GM21619 (cell line): ENCODE measurements at regions not wholly inside any gene's neighbourhood (a gene's known extent, or its start where the extent isn't known, plus 50 kb on each side); places are given as distances from the start of the nearest gene placed in this dataset.

Experiments
- ATAC-seq: cut with Tn5 transposase; IDR thresholded peaks from one replicate; pipeline ENCODE4 v1.9.1; 2021; ENCODE audit not compliant: unreplicated experiment

DNA sequence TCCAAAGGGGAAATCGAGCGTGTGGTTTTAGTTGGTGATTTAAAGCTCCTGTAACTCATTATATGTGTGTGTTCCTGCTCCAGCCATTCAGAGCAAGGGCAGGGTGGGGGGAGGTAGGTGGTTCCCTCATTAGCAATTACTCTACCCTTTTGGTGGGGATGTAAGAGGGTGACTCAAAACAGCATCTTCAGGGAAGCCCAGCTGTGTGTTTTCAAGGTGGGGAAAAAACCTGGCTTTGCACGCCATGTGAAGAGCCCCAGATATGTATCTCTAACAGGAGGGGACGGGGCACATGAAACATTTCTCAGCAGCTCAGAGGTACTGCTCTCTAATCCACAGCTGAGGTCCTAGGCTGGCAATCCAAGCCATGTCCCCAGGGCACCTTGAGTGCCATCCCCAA is 241.3 kb upstream of the ZFHX3 start:
- ATAC-seq, result peak; percentile 86

DNA sequence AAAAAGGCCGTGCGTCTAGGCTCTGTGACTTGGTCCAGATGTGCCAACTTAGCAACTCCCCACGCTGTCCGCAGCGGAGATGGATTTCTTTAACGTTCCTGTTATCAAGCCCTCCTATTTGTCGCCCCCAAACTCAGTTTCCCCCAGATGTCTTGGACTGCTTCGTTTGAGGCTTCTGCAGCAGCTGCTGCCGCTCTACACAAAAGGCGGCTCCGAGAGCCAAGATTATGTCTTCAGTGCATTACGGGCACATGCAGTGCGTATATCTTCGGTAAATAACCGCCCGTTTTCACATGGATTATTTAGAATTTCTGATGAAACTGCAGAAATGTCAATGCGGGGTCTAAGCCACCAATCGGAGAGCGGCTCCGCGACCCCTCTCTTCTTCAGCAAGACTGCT is 240.6 kb upstream of the ZFHX3 start:
- no peak for ATAC-seq

DNA sequence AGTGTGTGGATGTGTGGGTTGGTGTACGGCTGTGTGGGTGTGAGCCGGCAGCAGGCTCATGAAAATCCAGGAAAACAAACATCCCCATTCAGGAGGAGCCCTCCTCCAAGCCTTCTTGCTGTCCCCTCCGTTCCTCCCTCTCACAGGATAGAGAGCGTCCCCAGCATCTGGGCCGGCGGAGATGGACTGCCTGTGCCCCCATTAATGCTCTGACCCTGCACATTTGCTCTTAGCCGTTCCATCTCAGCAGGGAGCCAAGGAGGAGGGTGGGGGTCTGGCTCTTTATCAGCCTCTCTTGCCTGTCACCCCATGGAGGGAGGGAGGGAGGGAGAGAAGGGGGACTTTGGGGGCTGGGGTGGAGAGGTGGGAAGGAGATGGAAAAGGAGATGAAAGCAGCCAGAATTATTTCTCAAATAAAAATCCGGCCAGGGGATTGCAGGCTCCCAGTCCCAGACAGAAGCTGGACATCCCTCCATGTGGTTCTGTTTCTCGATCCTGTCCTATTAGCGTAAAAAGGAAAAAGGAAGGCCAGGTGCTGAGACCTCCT is 240.0 kb upstream of the ZFHX3 start:
- ATAC-seq, result no peak

- no peak for ATAC-seq
Measured at GRCh38 chr16:73286346-73287267, 238.7 kb upstream of the ZFHX3 start.

DNA sequence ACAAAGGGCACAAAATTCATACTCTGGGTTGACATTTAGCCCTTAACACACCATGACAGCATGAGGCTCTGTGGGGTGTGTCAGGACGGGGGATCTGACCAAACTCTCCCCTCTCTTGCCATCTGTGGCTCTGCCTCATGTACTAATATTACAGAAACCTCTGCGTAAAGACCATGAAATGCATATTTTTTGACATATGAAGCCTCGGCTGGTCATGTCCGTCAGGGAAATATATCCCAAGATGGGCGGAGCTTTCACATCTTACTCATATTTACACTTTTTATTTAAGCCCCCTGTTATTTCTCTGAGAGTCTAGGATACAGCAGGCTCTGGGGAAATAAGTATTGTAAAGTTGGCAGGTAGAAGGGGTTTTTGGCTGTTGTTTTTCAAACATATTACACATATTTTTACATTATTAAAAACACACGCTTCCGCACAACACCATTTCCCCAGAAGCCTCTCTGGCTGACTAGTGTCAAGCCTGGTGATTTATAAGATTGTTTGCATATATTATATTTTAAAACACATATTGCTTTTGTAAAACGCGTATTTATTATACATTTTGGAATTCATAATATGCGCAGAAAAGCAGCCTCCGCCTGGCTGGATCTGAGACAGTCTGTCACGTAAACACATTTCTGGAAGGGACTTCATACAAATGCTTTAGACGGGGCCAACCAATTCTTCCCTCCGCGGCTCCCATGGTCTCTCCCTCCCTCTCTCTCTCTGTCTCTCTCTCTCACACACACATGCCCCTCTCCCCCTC is 237.7 kb upstream of the ZFHX3 start:
- ATAC-seq, result no peak

DNA sequence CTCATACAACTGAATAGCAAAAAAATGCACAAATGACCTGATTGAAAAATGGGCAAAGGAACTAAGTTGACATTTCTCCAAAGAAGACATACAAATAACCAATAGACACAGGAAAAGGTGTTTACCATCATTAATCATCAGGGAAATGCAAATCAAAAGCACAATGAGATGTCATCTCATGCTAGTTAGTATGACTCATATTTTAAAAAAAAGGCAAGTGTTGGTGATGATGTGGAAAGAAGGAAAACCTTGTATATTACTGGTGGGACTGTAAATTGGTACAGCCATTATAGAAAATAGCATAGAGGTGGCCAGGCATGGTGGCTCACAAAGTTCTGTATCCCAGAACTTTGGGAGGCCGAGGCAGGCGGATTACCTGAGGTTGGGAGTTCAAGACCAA is 232.5 kb upstream of the ZFHX3 start:
- ATAC-seq, result no peak

- ATAC-seq, result no peak
Measured at GRCh38 chr16:73279451-73279850, 231.5 kb upstream of the ZFHX3 start.

DNA sequence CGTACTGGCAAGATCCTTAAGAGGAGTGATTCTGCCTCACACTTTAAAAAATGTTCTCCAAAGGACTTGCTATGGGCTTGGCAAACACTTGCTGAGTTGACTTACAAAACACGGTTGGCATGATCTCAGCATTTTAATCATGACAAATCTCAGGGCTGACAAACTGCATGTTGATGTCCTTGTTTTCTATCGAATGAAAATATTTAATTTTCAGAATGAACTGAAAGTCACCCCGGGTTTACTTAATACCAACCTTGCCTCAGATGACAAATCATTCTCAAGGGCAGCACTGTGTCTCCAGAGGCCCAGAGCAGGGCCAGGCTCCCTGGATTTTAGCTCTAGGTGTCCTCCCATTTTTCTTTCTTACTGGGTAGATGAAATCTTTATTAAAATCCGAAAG is 229.1 kb upstream of the ZFHX3 start:
- no peak for ATAC-seq

DNA sequence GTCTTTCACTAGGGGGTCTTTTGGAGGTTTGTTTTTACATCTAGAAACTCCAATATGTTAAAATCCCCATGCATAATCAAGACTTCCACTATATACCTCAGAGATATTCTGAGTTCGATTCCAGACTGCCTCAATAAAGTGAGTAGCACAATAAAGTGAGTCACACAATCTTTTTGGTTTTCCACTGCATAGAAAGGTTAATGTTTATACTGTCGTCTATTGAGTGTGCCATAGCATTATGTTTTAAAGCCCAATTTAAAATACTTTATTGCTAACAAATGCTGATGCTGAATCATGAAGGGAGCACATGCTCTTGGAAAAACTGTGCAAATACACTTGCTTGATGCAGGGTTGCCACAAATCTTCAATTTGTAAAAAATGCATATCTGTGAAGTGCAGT is 227.5 kb upstream of the ZFHX3 start:
- ATAC-seq, result no peak

- ATAC-seq, result peak; percentile 79
Measured at GRCh38 chr16:73275024-73275423, 227.1 kb upstream of the ZFHX3 start.

DNA sequence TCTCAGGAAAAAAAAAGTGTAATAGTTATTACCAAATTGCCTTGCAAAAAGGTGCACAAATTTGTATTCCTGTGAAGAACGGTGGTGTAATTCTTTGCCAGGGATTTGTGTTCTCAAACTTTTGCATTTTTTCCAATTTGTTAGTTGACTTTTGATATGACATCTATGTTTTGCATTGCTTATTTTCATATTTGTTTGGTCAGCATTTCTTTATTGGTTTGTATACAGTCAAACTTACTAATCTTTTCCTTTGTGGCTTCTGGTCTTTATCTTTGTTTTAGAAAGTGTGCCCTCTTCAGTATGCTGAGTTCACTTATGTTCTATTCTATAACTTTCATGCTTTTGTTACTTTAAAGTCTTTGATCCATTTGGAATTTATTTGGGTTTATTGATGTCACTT is 226.2 kb upstream of the ZFHX3 start:
- ATAC-seq, result no peak

- ATAC-seq, result no peak
Measured at GRCh38 chr16:73268366-73268993, 220.6 kb upstream of the ZFHX3 start.

DNA sequence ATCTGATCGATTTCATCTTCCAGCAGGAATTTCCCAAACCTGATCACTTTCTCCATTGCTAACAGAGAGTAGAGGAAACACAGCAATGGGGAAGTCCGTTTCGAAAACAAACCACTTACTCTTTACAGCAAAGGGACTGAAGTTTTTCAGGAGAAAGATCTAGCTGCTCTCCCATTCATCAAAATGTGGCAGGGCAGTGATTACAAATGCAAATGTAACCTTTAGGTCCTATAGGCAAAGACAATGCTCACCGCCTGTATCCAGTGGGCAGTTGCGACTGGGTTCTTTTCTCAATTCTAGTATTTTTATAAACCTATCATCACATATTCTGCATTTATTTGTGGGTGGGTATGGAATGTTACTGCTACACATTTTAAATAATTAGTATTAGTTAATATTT is 218.0 kb upstream of the ZFHX3 start:
- ATAC-seq, result no peak

DNA sequence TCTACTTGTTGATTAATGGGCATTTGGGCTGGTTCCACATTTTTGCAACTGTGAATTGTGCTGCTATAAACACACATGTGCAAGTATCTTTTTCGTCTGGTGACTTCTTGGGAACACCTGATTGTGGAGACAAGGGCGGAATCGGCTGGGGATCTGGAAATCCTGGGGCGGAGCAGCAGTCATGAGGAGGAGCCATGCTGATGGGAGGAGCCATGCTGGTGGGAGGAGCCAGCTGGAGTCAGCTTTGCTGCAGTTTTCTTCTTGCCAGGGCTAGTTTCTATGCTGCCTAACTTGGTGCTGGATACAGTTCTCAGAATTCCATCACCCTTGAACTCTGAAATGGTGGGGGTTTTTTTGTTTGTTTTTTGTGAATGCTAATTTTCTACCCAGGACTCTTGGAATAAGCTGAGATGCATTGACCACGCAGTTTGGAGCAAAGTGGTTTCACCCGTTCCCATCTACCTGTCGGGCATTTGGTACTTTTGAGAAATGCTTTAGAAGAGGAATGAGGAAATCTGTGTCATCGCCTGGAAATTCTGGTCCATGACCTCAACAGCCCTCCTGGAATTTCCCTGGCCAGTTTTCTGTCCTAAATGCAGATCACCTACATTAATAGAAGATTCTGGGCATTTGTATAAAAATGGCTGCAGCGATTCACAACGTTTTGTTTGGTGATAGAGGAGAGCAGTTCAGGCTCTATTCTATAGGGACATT is 217.4 kb upstream of the ZFHX3 start:
- ATAC-seq, result no peak

GRCh38 chr16:73262931-73263330 is 215.0 kb upstream of the ZFHX3 start:
- no peak for ATAC-seq

GRCh38 chr16:73255031-73255430 is 207.1 kb upstream of the ZFHX3 start:
- no peak for ATAC-seq

GRCh38 chr16:73253922-73254480 is 206.1 kb upstream of the ZFHX3 start:
- ATAC-seq, result no peak

DNA sequence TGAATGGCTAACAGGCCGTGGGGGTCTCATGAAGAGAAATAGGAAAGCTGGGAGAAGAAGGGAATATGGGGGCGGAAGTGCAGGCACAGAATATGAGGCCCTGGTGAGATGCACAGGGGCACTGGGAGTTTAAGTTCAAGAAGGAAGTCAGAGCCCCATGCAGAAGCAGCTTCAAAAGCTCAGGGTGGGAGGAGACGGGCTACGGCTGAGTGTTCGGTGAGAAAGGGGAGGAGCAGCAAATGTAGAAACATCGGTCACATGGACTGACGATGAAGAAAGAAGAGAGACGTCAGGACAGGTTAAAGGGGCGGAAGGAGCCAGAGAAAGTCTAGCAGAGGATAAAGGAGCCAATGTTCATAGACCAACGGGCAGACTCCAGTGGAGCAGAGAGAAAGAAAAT is 204.5 kb upstream of the ZFHX3 start:
- no peak for ATAC-seq

GRCh38 chr16:73251608-73252007 is 203.7 kb upstream of the ZFHX3 start:
- no peak for ATAC-seq

DNA sequence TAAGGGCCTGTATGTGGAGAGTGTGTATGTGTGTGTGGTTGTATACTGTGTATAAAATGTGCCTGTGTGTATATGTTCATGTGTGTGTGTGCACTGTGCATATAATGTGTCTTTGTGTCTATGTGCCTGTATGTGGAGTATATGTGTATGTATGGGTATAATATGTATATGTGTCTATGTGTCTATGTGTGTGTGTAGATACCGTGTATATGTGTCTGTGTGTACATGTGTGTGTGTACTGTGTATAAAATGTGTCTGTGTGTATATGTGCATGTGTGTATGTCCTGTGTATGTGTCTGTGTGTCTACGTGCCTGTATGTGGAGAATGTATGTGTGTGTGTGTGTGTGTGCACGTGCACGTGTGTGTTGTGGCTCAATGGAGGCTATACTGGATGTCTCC is 200.4 kb upstream of the ZFHX3 start:
- no peak for ATAC-seq

- no peak for ATAC-seq
Measured at GRCh38 chr16:73240920-73241319, 193.0 kb upstream of the ZFHX3 start.
